Nephron (organoid): ENCODE measurements at regions not wholly inside any gene's neighbourhood (a gene's known extent, or its start where the extent isn't known, plus 50 kb on each side); places are given as distances from the start of the nearest gene placed in this dataset.

ENCODE experiments used
- H3K27ac Mint-ChIP-seq, 3 experiments: 2 replicates each; pipeline ENCODE4 v1.8.0; 2020; ENCODE audit warnings: mixed read lengths in 3 of 3, mild to moderate bottlenecking in 2 of 3, moderate library complexity in 1 of 3
- H3K27me3 Mint-ChIP-seq: 2 replicates; pipeline ENCODE4 v1.8.0; 2021; ENCODE audit warnings: low read depth, mild to moderate bottlenecking, moderate library complexity, mixed read lengths
- H3K36me3 Mint-ChIP-seq: 2 replicates; pipeline ENCODE4 v1.8.0; 2020; ENCODE audit warnings: low read depth, mixed read lengths
- H3K4me1 Mint-ChIP-seq: 2 replicates; pipeline ENCODE4 v1.8.0; 2020; ENCODE audit warnings: mixed read lengths
- H3K4me3 Mint-ChIP-seq, 3 experiments: 2 replicates each; pipeline ENCODE4 v1.8.0; 2020; ENCODE audit warnings: mild to moderate bottlenecking in 3 of 3, mixed read lengths in 3 of 3, moderate library complexity in 2 of 3
- H3K9me3 Mint-ChIP-seq: 2 replicates; pipeline ENCODE4 v1.8.0; 2020; ENCODE audit warnings: mixed read lengths
- TF ChIP-seq, protein P1 (sequence below), 3 experiments: fragments of 200-600 bp; sonication (generic); IDR thresholded peaks; one replicate each; pipeline ENCODE4 v1.5.0; 2021; ENCODE audit warnings: antibody characterized with exemption in 3 of 3; ENCODE audit not compliant: unreplicated experiment in 3 of 3

DNA sequence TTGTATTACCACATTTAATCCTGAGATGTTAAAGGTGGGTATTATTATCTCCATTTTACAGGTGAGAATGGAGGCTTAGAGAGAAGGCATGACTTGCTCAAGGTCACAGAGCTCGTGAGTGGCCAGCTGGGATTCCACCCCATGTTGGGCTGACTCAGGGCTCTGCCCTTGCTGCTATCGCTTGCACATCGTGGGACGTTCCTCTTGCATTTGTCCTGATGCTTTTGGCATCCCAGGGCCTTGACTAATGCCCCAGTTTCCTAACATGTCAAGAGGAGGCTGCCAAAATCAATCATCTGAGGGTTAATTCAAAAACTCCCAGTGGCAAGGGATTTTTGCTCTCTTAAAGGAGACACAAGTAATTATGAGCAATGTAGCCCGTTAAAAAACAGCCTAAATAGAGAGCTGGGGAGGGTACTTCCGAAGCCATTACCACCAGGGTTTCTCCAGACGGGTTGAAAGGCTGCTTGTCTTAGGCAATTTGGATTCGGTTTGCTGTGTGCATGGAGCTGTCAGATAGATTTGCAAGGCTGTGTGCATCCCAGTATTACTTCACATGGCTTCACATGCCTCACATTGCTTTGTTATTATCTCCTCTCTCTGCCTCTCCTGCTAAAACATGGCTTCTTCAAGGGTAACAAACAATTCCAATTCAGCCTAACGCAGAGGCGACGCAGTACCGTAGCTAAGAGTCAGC lies 347.4 kb downstream of the DRD1 start:
- peaks cover 23% of the 10 kb centered on the region for H3K27me3 Mint-ChIP-seq
- H3K27ac Mint-ChIP-seq: no peak overlapping the region
- TF ChIP-seq, protein P1, sequence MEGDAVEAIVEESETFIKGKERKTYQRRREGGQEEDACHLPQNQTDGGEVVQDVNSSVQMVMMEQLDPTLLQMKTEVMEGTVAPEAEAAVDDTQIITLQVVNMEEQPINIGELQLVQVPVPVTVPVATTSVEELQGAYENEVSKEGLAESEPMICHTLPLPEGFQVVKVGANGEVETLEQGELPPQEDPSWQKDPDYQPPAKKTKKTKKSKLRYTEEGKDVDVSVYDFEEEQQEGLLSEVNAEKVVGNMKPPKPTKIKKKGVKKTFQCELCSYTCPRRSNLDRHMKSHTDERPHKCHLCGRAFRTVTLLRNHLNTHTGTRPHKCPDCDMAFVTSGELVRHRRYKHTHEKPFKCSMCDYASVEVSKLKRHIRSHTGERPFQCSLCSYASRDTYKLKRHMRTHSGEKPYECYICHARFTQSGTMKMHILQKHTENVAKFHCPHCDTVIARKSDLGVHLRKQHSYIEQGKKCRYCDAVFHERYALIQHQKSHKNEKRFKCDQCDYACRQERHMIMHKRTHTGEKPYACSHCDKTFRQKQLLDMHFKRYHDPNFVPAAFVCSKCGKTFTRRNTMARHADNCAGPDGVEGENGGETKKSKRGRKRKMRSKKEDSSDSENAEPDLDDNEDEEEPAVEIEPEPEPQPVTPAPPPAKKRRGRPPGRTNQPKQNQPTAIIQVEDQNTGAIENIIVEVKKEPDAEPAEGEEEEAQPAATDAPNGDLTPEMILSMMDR (IDR thresholded peaks at IDR 0.05; ENCODE audit: unreplicated experiment in 3 of 3): no peak
- H3K4me3 Mint-ChIP-seq: no peak overlapping the region
- H3K9me3 Mint-ChIP-seq: no peaks in the 10 kb centered on the region
- H3K4me1 Mint-ChIP-seq: peaks cover 7% of the 10 kb centered on the region
- H3K36me3 Mint-ChIP-seq: no peaks in the 10 kb centered on the region

DNA sequence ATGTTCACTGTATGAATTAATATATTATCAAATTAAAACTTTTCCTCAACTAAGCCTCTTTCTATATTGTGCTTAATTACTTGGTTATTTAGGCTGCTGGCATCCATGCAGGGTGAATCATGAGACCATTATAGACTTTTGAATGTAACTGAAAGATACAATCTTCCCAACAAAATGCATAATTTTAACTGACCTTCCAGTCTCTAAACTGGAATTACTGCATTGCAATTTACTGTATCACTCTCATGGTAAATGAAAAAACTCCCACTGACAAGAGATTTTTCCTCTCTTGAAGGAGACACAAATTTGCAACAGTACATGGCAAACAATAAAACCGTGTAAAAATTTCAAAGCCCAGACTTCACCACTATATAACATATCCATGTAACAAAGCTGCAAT lies 349.5 kb downstream of the DRD1 start:
- Mint-ChIP-seq H3K4me3 (no peak overlapping the region), H3K4me1 (peaks cover 7% of the 10 kb centered on the region), H3K27ac (no peak overlapping the region), H3K36me3 (no peaks in the 10 kb centered on the region), H3K9me3 (no peaks in the 10 kb centered on the region), H3K27me3 (peaks cover 23% of the 10 kb centered on the region)
- TF ChIP-seq, protein P1 (IDR thresholded peaks at IDR 0.05; ENCODE audit: unreplicated experiment in 3 of 3): no peak

DNA sequence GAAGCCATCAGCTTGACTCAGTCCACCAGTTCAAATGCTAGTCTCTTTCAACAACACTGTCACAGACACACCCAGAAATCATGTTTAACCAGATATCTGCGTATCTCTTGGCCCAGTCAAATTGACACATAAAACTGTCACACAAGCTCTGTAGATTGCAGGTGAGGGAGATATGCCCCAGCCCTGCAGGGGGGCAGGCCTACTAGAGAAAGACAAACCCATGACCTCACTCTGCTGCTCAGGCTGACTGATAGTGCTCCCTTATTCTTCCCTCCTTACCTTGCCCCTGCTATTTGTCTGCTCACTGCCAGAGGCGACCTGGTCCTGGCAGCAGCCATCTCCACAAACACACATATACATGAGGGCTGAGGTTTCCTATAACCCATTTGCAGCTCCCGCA lies 351.3 kb downstream of the DRD1 start:
- peaks cover 22% of the 10 kb centered on the region for H3K27me3 Mint-ChIP-seq
- H3K4me1 Mint-ChIP-seq: no peaks in the 10 kb centered on the region
- no peaks in the 10 kb centered on the region for H3K9me3 Mint-ChIP-seq
- no peak overlapping the region for H3K4me3 Mint-ChIP-seq
- no peak overlapping the region for H3K27ac Mint-ChIP-seq
- TF ChIP-seq, protein P1 (IDR thresholded peaks at IDR 0.05; ENCODE audit: unreplicated experiment in 3 of 3): no peak
- no peaks in the 10 kb centered on the region for H3K36me3 Mint-ChIP-seq

DNA sequence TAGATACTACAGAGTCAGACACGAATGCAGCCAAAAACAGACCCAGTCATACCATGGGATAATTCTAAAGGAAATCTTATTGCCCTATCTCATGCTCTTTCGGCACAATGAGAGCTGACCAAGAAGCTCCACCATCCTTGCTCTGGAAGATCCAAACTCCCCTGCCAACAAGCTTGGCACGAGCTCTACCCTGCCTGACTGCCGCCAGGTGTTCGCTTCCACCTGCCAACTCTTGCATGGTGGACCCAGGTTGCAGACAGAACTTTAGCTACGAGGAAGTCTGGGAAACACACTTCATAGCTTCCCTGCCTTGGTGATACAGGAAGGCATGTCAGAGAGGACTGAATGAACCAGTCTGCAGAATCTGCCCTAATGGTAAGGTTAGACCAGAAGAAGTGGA lies 355.0 kb downstream of the DRD1 start:
- Mint-ChIP-seq H3K9me3 (no peaks in the 10 kb centered on the region), H3K36me3 (no peaks in the 10 kb centered on the region), H3K27me3 (peaks cover 23% of the 10 kb centered on the region), H3K4me1 (no peaks in the 10 kb centered on the region), H3K4me3 (no peak overlapping the region), H3K27ac (no peak overlapping the region)
- TF ChIP-seq, protein P1 (IDR thresholded peaks at IDR 0.05; ENCODE audit: unreplicated experiment in 3 of 3): no peak

DNA sequence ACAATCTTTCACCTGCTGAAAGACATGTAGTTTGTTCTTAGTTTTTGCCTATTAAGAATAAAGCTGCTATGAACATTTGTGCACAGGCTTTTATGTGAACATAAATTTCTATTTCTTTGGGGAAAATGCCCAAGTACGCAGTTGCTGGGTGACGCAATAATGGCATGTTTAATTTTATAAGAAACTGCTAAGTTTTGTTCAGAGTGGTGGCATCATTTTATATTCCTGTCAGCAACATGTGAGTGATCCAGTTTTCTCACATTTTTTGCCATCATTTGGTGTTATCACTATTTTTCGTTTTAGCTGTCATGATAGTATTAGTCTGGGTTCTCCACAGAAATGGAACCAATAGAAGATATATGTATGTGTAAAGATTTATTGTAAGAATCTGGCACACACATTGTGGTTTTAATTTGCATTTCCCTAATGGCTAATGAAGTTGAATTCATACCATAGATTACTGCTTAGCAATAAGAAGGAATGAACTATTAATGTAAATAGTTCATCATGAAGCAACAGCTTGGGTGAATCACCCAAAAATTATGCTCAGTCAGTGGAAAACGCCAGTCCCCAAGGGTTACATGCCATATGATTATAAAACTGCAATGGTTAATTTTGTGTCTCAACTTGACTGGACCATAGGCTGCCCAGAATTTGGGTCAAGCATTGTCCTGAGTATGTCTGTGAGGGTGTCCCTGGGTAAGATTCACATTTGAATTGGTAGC lies 358.6 kb downstream of the MSX2 start:
- no peaks in the 10 kb centered on the region for H3K9me3 Mint-ChIP-seq
- no peaks in the 10 kb centered on the region for H3K36me3 Mint-ChIP-seq
- H3K27me3 Mint-ChIP-seq: peaks cover 13% of the 10 kb centered on the region
- no peak overlapping the region for H3K4me3 Mint-ChIP-seq
- no peaks in the 10 kb centered on the region for H3K4me1 Mint-ChIP-seq
- no peak overlapping the region for H3K27ac Mint-ChIP-seq
- TF ChIP-seq, protein P1 (IDR thresholded peaks at IDR 0.05; ENCODE audit: unreplicated experiment in 3 of 3): no peak

DNA sequence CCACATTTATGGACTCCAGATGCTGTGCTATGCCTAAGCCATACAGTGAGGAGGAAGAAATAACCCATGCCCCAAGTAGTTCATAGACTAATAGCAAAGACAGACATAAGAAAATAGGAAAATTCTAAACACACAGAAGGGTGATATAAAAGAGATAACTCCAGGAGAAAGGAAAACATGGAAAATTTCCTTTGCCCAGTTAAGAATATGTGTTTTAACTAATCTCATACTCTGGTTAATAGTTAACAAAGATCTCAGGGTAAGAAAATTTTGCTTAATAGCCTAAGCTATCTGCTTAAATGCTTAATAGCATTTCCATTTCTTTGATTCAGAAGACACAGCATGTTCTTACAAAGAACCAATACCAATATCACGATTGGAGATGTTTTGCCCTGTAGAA lies 358.0 kb downstream of the MSX2 start:
- H3K4me1 Mint-ChIP-seq: no peaks in the 10 kb centered on the region
- H3K27me3 Mint-ChIP-seq: peaks cover 10% of the 10 kb centered on the region
- no peak overlapping the region for H3K4me3 Mint-ChIP-seq
- H3K27ac Mint-ChIP-seq: no peak overlapping the region
- no peaks in the 10 kb centered on the region for H3K36me3 Mint-ChIP-seq
- H3K9me3 Mint-ChIP-seq: no peaks in the 10 kb centered on the region
- TF ChIP-seq, protein P1 (IDR thresholded peaks at IDR 0.05; ENCODE audit: unreplicated experiment in 3 of 3): no peak
